ENCODE measurements at regions not wholly inside any gene's neighbourhood (a gene's known extent, or its start where the extent isn't known, plus 50 kb on each side); places are given as distances from the start of the nearest gene placed in this dataset.

- Histone ChIP-seq H3K27ac (ENCODE audit: low read depth in 1 of 2, low read length in 2 of 2) (no peak overlapping the region), H3K27me3 (ENCODE audit: control insufficient read depth in 4 of 4, insufficient read depth in 4 of 4, low read length in 3 of 4) (no peaks in the 10 kb centered on the region), H3K4me3 (ENCODE audit: low read depth in 1 of 3, low read length in 3 of 3) (no peak overlapping the region), H3K9ac (ENCODE audit: low read depth in 1 of 2, low read length in 2 of 2) (no peak overlapping the region), H3K4me1 (ENCODE audit: control insufficient read depth in 4 of 4, insufficient read depth in 4 of 4, low read length in 3 of 4) (no peaks in the 10 kb centered on the region), H3K9me3 (ENCODE audit: control insufficient read depth in 4 of 4, low read length in 3 of 4) (no peaks in the 10 kb centered on the region), H3K36me3 (ENCODE audit: control insufficient read depth in 4 of 4, insufficient read depth in 3 of 4, low read depth in 1 of 4, low read length in 3 of 4) (no peaks in the 10 kb centered on the region)
- TF ChIP-seq FOXA1 (IDR thresholded peaks at IDR 0.05) (no peak), TAF1 (conservative IDR thresholded peaks at IDR 0.05) (no peak), JUND (IDR thresholded peaks at IDR 0.05) (no peak), NR2F2 (IDR thresholded peaks at IDR 0.05) (no peak), SP1 (IDR thresholded peaks at IDR 0.05) (no peak), RXRA (IDR thresholded peaks at IDR 0.05) (no peak), ZBTB33 (IDR thresholded peaks at IDR 0.05) (no peak), GABPA (IDR thresholded peaks at IDR 0.05 in 1 of 2, conservative IDR thresholded peaks at IDR 0.05 in 1 of 2) (no peak), EGR1 (IDR thresholded peaks at IDR 0.05; ENCODE audit: low read depth in 2 of 2) (no peak), FOXA2 (IDR thresholded peaks at IDR 0.05) (no peak), YY1 (IDR thresholded peaks at IDR 0.05) (no peak), MAX (IDR thresholded peaks at IDR 0.05) (no peak), HNF4A (conservative IDR thresholded peaks at IDR 0.05) (no peak), CTCF (IDR thresholded peaks at IDR 0.05; ENCODE audit: low read depth, low read length, missing input control) (no peak)
- DNase-seq (ENCODE audit: low spot score): no peak
- 88% methylated on average over 12 of the region's 12 CpGs for WGBS
These were observed 64.7 kb upstream of the ECHDC3 start for GRCh38 chr10:11677480-11677879.

GRCh38 chr10:11673346-11674280 lies 62.2 kb upstream of the USP6NL start:
- WGBS: 79% methylated on average over 12 of the region's 12 CpGs
- no peak overlapping the region for H3K9ac ChIP-seq (ENCODE audit: low read depth in 1 of 2, low read length in 2 of 2)
- no peak for DNase-seq (ENCODE audit: low spot score)

More at GRCh38 chr10:11673346-11674280, 62.2 kb upstream of the USP6NL start:
- H3K36me3 ChIP-seq (ENCODE audit: control insufficient read depth in 4 of 4, insufficient read depth in 3 of 4, low read depth in 1 of 4, low read length in 3 of 4): no peaks in the 10 kb centered on the region
- H3K27ac ChIP-seq (ENCODE audit: low read depth in 1 of 2, low read length in 2 of 2): no peak overlapping the region
- no peaks in the 10 kb centered on the region for H3K27me3 ChIP-seq (ENCODE audit: control insufficient read depth in 4 of 4, insufficient read depth in 4 of 4, low read length in 3 of 4)
- no peak for TF ChIP-seq MAX (IDR thresholded peaks at IDR 0.05)
- no peak for TF ChIP-seq HNF4A (conservative IDR thresholded peaks at IDR 0.05)
- TF ChIP-seq HNF4G (IDR thresholded peaks at IDR 0.05): no peak
- no peak for TF ChIP-seq RAD21 (IDR thresholded peaks at IDR 0.05)
- no peak for TF ChIP-seq TAF1 (conservative IDR thresholded peaks at IDR 0.05)
- H3K9me3 ChIP-seq (ENCODE audit: control insufficient read depth in 4 of 4, low read length in 3 of 4): no peaks in the 10 kb centered on the region
- H3K4me1 ChIP-seq (ENCODE audit: control insufficient read depth in 4 of 4, insufficient read depth in 4 of 4, low read length in 3 of 4): no peaks in the 10 kb centered on the region
- H3K4me3 ChIP-seq (ENCODE audit: low read depth in 1 of 3, low read length in 3 of 3): no peak overlapping the region
